ENCODE measurements at regions not wholly inside any gene's neighbourhood (a gene's known extent, or its start where the extent isn't known, plus 50 kb on each side); places are given as distances from the start of the nearest gene placed in this dataset.

GRCh38 chr5:159657298-159657697 is 259.0 kb upstream of the ADRA1B start:
- H3K4me1 ChIP-seq = no peaks in the 10 kb centered on the region
- TF ChIP-seq CTCF (IDR thresholded peaks at IDR 0.05) = no peak
- TF ChIP-seq POLR2AphosphoS5 (IDR thresholded peaks at IDR 0.05) = no peak
- TF ChIP-seq POLR2A (IDR thresholded peaks at IDR 0.05) = no peak
- TF ChIP-seq EP300 (IDR thresholded peaks at IDR 0.05) = no peak
- no peaks in the 10 kb centered on the region for H3K36me3 ChIP-seq
- no peaks in the 10 kb centered on the region for H3K9me3 ChIP-seq
- no peak overlapping the region for H3K4me3 ChIP-seq
- no peak overlapping the region for H3K27ac ChIP-seq
- 50 to 64% methylated on average over 2 to 4 of the region's 4 CpGs for WGBS, 2 donors (ENCODE audit: low coverage in 1 of 2)
- no peaks in the 10 kb centered on the region for H3K27me3 ChIP-seq
- no peak for ATAC-seq

GRCh38 chr5:159657771-159658170 is 258.5 kb upstream of the ADRA1B start:
- H3K36me3 ChIP-seq = no peaks in the 10 kb centered on the region
- H3K9me3 ChIP-seq = no peaks in the 10 kb centered on the region
- H3K27ac ChIP-seq = no peak overlapping the region
- H3K4me1 ChIP-seq = no peaks in the 10 kb centered on the region
- 29 to 44% methylated on average over 3 to 5 of the region's 6 CpGs for WGBS, 2 donors (ENCODE audit: low coverage in 1 of 2)
- TF ChIP-seq EP300 (IDR thresholded peaks at IDR 0.05) (no peak), CTCF (IDR thresholded peaks at IDR 0.05) (no peak), POLR2A (IDR thresholded peaks at IDR 0.05) (no peak), POLR2AphosphoS5 (IDR thresholded peaks at IDR 0.05) (no peak)
- H3K27me3 ChIP-seq = no peaks in the 10 kb centered on the region
- no peak for ATAC-seq
- no peak overlapping the region for H3K4me3 ChIP-seq

- no peak overlapping the region for H3K4me3 ChIP-seq
- no peaks in the 10 kb centered on the region for H3K9me3 ChIP-seq
- H3K4me1 ChIP-seq = no peaks in the 10 kb centered on the region
- TF ChIP-seq POLR2A (IDR thresholded peaks at IDR 0.05) = no peak
- TF ChIP-seq POLR2AphosphoS5 (IDR thresholded peaks at IDR 0.05) = no peak
- no peak for TF ChIP-seq EP300 (IDR thresholded peaks at IDR 0.05)
- TF ChIP-seq CTCF (IDR thresholded peaks at IDR 0.05) = no peak
- H3K27me3 ChIP-seq = no peaks in the 10 kb centered on the region
- WGBS, 2 donors (ENCODE audit: low coverage in 1 of 2) = 74 to 79% methylated on average over 10 of the region's 10 CpGs
- H3K27ac ChIP-seq = no peak overlapping the region
- H3K36me3 ChIP-seq = no peaks in the 10 kb centered on the region
- ATAC-seq = no peak
Observed at GRCh38 chr5:159658266-159658925, 257.9 kb upstream of the ADRA1B start.

DNA sequence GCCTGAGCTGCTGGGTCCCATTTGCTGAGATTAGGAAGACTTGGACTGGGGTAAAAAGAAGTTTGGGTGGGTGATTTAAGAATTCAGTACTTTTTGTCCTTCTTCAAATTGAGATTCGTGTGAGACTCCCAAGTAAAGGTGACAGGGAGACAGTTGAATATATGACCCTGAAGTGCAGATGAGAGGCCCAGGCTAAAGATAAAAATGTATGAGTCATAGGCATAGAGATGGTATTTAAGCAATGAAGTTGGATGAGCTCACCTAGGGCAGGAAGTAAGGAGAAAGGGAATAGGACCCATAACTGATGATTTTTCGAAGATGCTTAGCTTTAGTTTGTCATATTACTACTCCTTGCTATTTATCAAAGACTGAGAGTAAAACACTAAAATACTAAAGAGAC is 255.9 kb upstream of the ADRA1B start:
- H3K4me1 ChIP-seq = no peaks in the 10 kb centered on the region
- H3K36me3 ChIP-seq = no peaks in the 10 kb centered on the region
- TF ChIP-seq POLR2A (IDR thresholded peaks at IDR 0.05) (no peak), CTCF (IDR thresholded peaks at IDR 0.05) (no peak), EP300 (IDR thresholded peaks at IDR 0.05) (no peak), POLR2AphosphoS5 (IDR thresholded peaks at IDR 0.05) (no peak)
- no peak overlapping the region for H3K27ac ChIP-seq
- no peaks in the 10 kb centered on the region for H3K27me3 ChIP-seq
- H3K9me3 ChIP-seq = no peaks in the 10 kb centered on the region
- ATAC-seq = no peak
- 62 to 77% methylated on average over 2 of the region's 2 CpGs for WGBS, 2 donors (ENCODE audit: low coverage in 1 of 2)
- no peak overlapping the region for H3K4me3 ChIP-seq

- Histone ChIP-seq H3K9me3 (no peaks in the 10 kb centered on the region), H3K27me3 (no peaks in the 10 kb centered on the region), H3K4me1 (no peaks in the 10 kb centered on the region), H3K36me3 (no peaks in the 10 kb centered on the region), H3K27ac (no peak overlapping the region), H3K4me3 (no peak overlapping the region)
- no peak for ATAC-seq
- TF ChIP-seq POLR2A (IDR thresholded peaks at IDR 0.05) (no peak), EP300 (IDR thresholded peaks at IDR 0.05) (no peak), CTCF (IDR thresholded peaks at IDR 0.05) (no peak), POLR2AphosphoS5 (IDR thresholded peaks at IDR 0.05) (no peak)
- 55 to 82% methylated on average over 1 of the region's 1 CpG for WGBS, 2 donors (ENCODE audit: low coverage in 1 of 2)
Observed at GRCh38 chr5:159663986-159664385, 252.3 kb upstream of the ADRA1B start.

Measured in gastroesophageal sphincter (tissue), 4 donors.